ENCODE measurements at regions not wholly inside any gene's neighbourhood (a gene's known extent, or its start where the extent isn't known, plus 50 kb on each side); places are given as distances from the start of the nearest gene placed in this dataset.

GRCh38 chr13:85535316-85536084 lies 263.7 kb downstream of the SLITRK6 start:
- no peak for DNase-seq

GRCh38 chr13:85533911-85534310 lies 265.3 kb downstream of the SLITRK6 start:
- DNase-seq = no peak

DNA sequence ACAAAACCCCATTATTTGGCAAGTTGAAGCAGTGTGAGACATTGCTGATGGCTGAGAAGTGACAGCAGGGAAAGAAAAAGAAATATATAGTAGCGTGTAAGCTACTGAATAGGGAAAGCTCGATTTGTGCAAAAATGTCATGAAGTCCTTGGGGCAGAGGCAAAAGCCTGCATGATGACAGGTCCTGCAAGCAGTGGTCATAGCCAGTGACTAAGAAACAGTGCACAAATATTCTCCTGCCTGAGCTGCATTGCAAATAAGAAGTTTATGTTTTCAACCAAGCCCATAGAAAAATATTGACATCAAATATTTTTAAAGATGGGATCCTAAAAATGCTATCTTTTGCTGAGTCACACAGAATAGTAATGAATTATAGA lies 270.0 kb downstream of the SLITRK6 start:
- DNase-seq = no peak

- no peak for DNase-seq
These were observed 270.6 kb downstream of the SLITRK6 start for GRCh38 chr13:85528491-85529217.

DNA sequence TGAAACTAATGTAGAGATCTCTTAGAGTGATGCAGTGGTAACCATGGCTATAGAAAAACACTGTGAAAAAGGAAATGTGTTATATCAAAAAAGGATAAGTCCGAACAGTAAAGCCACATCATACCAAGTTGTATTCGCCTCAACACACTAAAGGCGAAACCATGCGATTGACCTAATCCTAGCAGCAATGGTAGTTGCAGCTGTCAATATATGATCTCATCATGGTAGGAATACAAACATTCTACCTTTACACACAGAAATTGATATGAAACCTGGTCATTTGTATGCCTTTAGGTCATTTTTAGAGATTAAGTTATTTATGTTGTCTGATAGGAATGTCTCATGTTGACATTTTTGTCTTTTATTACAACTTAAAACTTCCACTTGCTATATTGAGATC lies 271.9 kb downstream of the SLITRK6 start:
- no peak for DNase-seq

GRCh38 chr13:85525411-85525810 lies 273.8 kb downstream of the SLITRK6 start:
- DNase-seq = no peak

DNA sequence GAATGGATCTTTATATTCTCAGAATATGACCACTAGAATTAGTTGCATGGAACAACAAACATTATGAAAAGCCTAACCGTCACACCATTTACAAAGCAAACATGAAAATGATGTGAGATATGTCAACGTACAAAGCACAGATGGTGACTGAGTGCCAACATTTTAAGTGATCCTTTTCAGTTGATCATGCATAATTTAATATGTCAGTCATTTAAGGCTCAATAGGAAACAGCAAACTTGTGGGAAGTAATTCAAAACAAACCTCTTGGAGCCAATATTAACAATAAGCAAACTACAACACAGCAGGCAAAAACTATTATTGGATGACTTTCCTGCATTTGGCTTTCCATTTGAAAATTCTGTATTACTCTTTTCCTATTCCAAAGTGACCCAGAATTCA lies 277.6 kb downstream of the SLITRK6 start:
- DNase-seq = no peak

- no peak for DNase-seq
These were observed 278.8 kb downstream of the SLITRK6 start for GRCh38 chr13:85520445-85520844.

DNA sequence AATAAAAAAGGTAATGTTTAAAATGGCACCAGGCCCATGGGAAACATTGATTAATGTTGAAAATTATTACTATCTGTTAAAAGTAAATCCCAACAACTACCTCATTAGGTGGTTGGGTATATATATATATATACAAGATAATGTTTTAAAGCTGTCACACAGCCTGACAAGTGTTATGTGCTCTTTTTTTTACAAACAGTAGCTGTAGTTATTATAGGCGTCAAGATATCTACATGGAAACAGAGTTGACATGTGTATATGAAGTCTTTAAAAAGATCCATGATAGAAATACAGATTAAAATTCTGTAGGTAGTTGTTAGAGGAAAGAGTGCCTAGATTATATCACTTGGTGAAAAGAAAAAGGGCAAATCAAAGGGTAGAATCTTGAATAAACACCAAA lies 279.9 kb downstream of the SLITRK6 start:
- no peak for DNase-seq

GRCh38 chr13:85512421-85512820 lies 286.8 kb downstream of the SLITRK6 start:
- no peak for DNase-seq

DNA sequence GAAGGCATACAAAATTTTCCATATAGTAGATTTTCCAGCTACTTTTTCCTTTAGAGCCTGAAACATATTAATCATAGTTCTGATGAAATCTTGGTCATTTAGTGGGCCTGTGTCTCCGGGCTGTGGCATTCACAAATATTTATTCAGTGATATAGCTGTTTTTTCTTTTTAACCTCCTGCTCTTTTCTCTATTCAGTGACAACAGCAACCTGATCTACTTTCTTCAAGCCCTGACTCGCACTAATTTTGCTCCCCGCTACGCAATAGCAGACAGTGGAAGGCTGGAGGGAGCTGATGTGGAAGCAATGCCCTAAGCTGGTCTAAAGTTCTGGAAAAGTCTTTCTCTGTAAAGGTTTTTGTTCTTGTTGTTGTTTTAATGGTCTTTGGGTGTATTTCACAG lies 289.7 kb downstream of the SLITRK6 start:
- DNase-seq = no peak

- no peak for DNase-seq
These were observed 290.4 kb downstream of the SLITRK6 start for GRCh38 chr13:85508683-85509329.

GRCh38 chr13:85503797-85504196 lies 295.4 kb downstream of the SLITRK6 start:
- DNase-seq = no peak

- DNase-seq = no peak
These were observed 297.6 kb downstream of the SLITRK6 start for GRCh38 chr13:85501616-85502015.

DNA sequence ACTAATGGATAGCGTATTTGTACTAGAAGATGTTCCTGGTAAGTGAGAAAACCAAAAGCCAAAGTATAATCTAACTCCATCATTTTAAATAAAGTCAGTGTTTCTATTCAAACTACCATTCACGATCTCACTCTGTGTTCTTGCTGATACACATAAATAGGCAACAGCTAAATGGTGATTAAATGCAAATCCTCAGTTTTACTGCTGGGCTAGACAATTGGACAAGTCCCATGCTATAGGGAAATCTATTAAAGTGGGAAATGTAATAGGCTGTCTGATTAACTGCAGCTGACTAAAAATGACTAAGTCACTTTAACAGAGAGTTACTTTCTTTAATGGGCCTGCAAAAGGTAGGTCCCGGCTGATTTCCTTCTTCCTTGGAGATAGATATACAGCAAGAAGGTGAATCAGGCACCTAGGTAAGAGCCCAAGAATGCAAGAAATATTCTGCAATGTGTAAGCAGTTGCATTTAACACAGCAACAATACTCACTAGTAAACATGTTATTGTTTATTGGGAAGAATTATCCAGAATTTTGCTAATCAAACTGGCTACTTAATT lies 298.4 kb downstream of the SLITRK6 start:
- DNase-seq = no peak

- no peak for DNase-seq
These were observed 300.4 kb downstream of the SLITRK6 start for GRCh38 chr13:85498774-85499173.

- DNase-seq = no peak
These were observed 301.6 kb downstream of the SLITRK6 start for GRCh38 chr13:85497652-85498051.

- no peak for DNase-seq
These were observed 306.9 kb downstream of the SLITRK6 start for GRCh38 chr13:85492283-85492682.

- no peak for DNase-seq
These were observed 312.6 kb downstream of the SLITRK6 start for GRCh38 chr13:85486663-85487062.

- no peak for DNase-seq
These were observed 326.1 kb downstream of the SLITRK6 start for GRCh38 chr13:85473144-85473543.

DNA sequence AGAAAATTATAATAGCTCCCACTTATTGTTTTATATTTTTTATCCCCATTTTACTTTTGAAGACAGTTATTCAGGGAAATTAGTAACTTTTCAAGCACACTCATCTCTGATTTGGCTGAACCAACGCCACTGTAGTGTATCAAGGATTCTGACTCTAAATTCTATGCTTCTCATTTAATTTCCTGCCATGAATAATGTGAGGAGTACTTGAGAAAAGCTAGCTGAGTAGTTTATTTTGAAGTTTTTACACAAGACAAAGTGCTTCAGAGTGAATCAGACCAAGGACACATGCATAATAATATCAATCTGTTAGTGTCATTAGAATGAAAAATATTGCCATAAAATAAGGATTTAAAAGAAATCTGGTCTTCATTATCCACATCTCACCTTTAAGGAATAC lies 329.9 kb downstream of the SLITRK6 start:
- DNase-seq = no peak

- DNase-seq = no peak
These were observed 336.3 kb downstream of the SLITRK6 start for GRCh38 chr13:85462792-85463425.

GRCh38 chr13:85461621-85462020 lies 337.6 kb downstream of the SLITRK6 start:
- DNase-seq = no peak
